Lower leg skin (tissue), 3 donors: ENCODE measurements at regions not wholly inside any gene's neighbourhood (a gene's known extent, or its start where the extent isn't known, plus 50 kb on each side); places are given as distances from the start of the nearest gene placed in this dataset.

Experiments used
- POLR2A ChIP-seq, 2 donors: fragments of 450-650 bp; IDR thresholded peaks; one replicate each; pipeline ENCODE4 v1.6.1; 2016 to 2017; ENCODE audit warnings: antibody characterized with exemption in 2 of 2, mild to moderate bottlenecking in 1 of 2, moderate library complexity in 1 of 2
- TF ChIP-seq, protein P1 (sequence below), 3 donors: fragments of 450-650 bp; IDR thresholded peaks; one replicate each; pipeline ENCODE4 v1.5.1; 2016; ENCODE audit warnings: antibody characterized with exemption in 3 of 3, mild to moderate bottlenecking in 3 of 3, moderate library complexity in 2 of 3

DNA sequence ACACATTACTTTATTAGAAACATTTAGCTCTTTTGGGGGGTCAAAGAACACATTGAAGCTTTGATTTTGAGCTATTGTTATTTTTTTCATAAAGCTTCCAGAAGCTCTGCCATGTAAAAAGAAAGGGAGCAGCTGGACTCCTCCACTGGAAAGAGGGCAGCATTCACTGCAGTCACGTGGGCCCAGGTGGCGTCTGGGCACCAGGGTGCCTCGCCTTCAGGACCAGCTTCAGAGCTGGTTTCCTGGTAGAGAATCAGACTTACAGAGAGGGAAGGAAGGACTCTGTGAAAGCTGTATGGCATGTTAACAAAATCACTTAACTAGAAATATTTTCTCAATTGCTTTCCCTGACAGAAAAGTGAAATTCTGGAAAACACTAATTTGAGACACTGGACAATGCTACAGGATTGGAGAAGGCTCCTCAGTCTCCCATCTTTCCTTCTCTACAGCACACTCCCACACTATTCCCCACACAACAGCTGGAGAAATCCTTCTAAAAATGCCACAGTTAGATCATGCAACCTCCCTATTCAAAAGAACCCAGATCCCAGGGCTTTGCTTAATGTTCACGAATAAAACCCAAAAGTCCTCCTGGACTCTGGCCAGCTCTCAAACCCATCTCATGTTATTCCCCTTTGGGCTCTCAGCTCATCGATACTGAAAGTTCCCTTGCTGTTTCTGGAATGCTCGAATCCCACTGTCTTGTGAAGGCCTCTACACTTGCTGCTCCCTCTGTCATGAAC lies 83.2 kb downstream of the NFKBIZ start:
- TF ChIP-seq, protein P1, sequence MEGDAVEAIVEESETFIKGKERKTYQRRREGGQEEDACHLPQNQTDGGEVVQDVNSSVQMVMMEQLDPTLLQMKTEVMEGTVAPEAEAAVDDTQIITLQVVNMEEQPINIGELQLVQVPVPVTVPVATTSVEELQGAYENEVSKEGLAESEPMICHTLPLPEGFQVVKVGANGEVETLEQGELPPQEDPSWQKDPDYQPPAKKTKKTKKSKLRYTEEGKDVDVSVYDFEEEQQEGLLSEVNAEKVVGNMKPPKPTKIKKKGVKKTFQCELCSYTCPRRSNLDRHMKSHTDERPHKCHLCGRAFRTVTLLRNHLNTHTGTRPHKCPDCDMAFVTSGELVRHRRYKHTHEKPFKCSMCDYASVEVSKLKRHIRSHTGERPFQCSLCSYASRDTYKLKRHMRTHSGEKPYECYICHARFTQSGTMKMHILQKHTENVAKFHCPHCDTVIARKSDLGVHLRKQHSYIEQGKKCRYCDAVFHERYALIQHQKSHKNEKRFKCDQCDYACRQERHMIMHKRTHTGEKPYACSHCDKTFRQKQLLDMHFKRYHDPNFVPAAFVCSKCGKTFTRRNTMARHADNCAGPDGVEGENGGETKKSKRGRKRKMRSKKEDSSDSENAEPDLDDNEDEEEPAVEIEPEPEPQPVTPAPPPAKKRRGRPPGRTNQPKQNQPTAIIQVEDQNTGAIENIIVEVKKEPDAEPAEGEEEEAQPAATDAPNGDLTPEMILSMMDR (IDR thresholded peaks at IDR 0.05) = no peak
- TF ChIP-seq POLR2A (IDR thresholded peaks at IDR 0.05) = no peak
